Iris pigment epithelial cell (primary cell): ENCODE measurements at regions not wholly inside any gene's neighbourhood (a gene's known extent, or its start where the extent isn't known, plus 50 kb on each side); places are given as distances from the start of the nearest gene placed in this dataset.

Experiments
- DNase-seq: peaks from one replicate; pipeline ENCODE4 v3.0.0-alpha.2; 2011; ENCODE audit warnings: low read depth

GRCh38 chr16:9302072-9302471 lies 210.6 kb downstream of the HAPSTR1 start:
- DNase-seq = no peak

DNA sequence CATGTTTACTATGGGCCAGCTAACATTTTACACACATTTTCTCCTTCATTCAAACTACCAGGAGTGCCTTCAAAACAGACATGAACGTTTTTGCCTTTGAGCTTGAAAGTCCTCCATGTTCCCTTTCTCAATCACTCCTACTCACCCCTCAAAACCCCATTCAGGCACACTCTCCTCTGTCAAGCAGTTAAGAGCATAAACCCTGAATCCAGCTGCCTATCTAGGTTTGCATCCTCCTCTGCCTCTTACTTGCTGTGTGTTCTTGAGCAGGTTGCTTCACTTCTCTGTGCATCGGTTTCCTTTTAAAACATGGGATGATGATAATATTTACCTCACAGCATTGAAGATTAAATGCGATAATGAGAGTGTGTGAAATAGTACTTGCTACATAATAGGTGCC lies 215.3 kb downstream of the HAPSTR1 start:
- no peak for DNase-seq

- DNase-seq = no peak
Observed at GRCh38 chr16:9307446-9307845, 216.0 kb downstream of the HAPSTR1 start.

DNA sequence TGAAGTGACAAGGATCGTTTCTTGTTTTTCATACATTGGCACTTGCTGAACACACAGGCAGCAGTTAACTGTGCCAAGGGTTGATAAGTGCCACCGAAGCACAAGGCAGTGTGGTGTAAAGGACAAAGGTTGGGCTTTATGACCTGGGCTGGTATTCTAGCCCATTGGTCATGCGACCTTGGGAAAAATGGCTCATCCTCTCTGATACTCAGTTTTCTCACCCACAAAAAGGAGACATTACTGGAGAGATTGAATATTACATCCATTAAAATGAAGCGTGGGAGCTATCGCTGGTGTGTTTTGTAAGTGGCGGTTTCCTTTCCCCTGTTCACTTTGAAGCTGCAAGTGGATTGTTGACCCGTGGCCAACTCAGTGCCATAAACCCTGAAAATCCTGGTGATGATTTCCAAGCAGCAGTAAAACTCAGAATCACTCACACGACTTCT lies 216.9 kb downstream of the HAPSTR1 start:
- no peak for DNase-seq

- no peak for DNase-seq
Observed at GRCh38 chr16:9308850-9309249, 217.4 kb downstream of the HAPSTR1 start.

DNA sequence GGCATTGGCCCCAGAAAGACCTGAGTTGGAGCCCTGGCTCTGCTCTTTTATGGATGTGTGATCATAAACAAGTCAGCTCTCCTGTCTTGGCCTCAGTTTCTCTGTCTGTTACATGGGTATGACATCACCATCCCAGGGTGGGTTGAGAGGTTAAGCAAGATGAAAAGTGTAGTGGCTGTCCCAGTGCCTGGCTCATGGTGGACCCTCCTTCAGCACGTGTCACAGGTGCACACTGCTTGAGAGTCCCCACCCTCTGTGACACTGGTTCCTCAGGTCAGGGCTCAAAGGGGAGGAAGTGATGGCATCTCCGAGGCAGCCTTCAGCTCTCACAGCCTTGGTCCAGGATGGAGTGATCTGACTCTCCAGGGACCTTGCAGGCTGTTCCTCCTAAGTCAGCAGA lies 218.4 kb downstream of the HAPSTR1 start:
- no peak for DNase-seq

GRCh38 chr16:9311303-9311954 lies 220.0 kb downstream of the HAPSTR1 start:
- no peak for DNase-seq

- no peak for DNase-seq
Observed at GRCh38 chr16:9316008-9316407, 224.6 kb downstream of the HAPSTR1 start.

DNA sequence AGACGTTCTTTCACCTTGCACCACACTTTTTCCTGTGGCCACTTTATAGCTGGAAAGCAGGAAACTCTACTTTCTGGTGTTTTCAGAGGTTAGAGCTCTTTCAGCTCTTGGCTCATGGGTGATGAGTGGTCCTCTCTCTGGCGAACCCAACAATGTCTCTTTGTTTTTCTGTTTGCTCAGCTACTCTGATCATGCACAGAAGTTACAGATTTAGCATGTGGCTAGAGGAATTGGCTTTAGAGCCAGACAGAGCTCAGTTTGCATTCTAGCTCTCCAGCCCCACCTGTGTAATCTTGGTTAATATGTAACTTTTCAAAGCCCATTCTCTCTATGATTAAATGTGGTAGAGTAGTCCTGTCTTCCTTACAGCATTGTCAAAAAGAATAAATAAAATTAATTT lies 225.2 kb downstream of the HAPSTR1 start:
- DNase-seq = no peak

DNA sequence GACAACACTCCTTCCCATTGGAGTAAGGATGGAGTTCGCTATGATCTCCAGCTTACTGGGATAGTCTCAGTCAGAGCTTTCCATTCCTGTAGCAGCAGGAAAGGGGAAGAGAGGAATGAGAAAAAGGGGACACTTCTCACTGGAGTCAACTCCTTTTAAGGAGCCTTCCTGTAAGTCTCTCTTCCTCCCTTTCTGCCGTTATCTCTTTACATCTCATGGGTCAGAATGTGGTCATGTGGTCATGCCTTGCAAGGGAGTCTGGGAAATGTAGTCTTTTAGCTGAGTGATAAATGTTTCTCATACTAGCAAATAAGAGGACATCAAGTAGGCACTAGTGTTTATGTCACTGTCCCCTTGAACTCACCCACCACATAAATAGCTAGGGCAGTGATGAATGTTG lies 227.3 kb downstream of the HAPSTR1 start:
- no peak for DNase-seq

- DNase-seq = no peak
Observed at GRCh38 chr16:9322769-9323168, 231.3 kb downstream of the HAPSTR1 start.

- no peak for DNase-seq
Observed at GRCh38 chr16:9323170-9323569, 231.7 kb downstream of the HAPSTR1 start.

DNA sequence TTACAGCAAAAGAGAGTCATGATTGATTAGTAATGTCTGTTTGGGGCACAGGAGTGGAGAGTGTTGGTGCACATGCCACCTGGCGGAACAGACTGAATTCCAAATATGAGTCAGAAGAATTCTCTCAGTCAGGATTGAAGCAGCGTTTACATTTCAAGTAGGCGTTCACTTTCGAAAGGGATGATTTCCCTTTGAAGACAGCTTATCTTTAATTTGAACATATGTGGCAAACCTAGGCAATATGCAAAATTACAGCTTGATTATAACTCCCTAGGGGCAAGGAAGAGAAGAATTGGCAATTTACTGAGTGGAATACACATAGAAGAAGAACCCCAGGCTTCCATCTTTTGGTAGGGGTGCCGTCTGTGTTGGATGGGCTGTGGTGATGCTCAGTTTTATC lies 235.8 kb downstream of the HAPSTR1 start:
- DNase-seq = no peak

GRCh38 chr16:9328411-9328810 lies 237.0 kb downstream of the HAPSTR1 start:
- DNase-seq = no peak

GRCh38 chr16:9330095-9330494 lies 238.7 kb downstream of the HAPSTR1 start:
- DNase-seq = no peak

- DNase-seq = no peak
Observed at GRCh38 chr16:9331503-9331902, 240.1 kb downstream of the HAPSTR1 start.

- DNase-seq = no peak
Observed at GRCh38 chr16:9332574-9333148, 241.2 kb downstream of the HAPSTR1 start.

GRCh38 chr16:9333469-9333868 lies 242.0 kb downstream of the HAPSTR1 start:
- no peak for DNase-seq

DNA sequence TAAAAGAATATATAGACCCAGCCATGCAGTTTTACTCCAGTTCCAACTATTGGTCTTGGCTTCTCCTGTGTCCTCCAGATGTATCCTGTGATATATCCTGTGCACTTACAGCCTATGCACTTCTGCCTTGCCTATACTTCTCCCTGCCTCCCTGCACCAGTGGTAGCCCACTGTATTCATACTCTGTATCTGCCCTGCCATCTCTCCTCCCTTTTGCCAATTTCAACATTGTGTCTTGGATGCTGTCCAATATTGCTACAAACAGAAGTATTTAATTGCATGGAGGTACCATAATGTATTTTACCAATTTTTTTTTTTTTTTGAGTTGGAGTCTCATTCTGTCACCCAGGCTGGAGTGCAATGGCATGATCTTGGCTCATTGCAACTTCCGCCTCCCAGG lies 242.7 kb downstream of the HAPSTR1 start:
- no peak for DNase-seq

- DNase-seq = no peak
Observed at GRCh38 chr16:9337308-9338032, 246.0 kb downstream of the HAPSTR1 start.

DNA sequence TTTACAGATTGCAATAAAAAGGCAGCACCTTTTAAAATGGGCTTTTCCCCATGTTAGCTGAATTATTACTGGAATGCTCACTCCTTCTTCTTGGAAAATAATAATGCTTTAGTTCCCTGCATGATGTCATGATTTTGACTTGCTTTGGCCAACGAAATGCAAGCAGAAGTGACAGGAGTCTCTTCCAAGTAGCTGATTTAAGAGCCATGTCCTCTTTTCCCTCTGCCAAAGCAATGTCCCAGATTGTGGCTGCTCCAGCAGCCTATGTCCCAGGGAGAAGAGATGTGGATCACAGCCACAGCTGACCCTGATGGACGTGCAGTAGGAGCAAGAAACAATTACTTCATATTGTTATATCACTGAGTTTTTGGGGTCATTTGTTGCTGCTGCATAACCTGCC lies 246.6 kb downstream of the HAPSTR1 start:
- DNase-seq = no peak

- no peak for DNase-seq
Observed at GRCh38 chr16:9338510-9338909, 247.1 kb downstream of the HAPSTR1 start.

- no peak for DNase-seq
Observed at GRCh38 chr16:9340526-9341256, 249.2 kb downstream of the HAPSTR1 start.
